Non-pigmented ciliary epithelial cell (primary cell): ENCODE measurements at regions not wholly inside any gene's neighbourhood (a gene's known extent, or its start where the extent isn't known, plus 50 kb on each side); places are given as distances from the start of the nearest gene placed in this dataset.

ENCODE experiments used
- DNase-seq: peaks from one replicate; pipeline ENCODE4 v3.0.0-alpha.2; 2010; ENCODE audit warnings: low read depth

GRCh38 chr14:73782623-73783022, 68.4 kb upstream of the PNMA1 start:
- no peak for DNase-seq

- DNase-seq, result no peak
Observed at GRCh38 chr14:73780896-73781295, 66.7 kb upstream of the PNMA1 start.

- DNase-seq, result no peak
Observed at GRCh38 chr14:73780391-73780790, 66.2 kb upstream of the PNMA1 start.

- no peak for DNase-seq
Observed at GRCh38 chr14:73778736-73779135, 64.6 kb upstream of the PNMA1 start.

- DNase-seq, result no peak
Observed at GRCh38 chr14:73777420-73777819, 63.2 kb upstream of the PNMA1 start.

- no peak for DNase-seq
Observed at GRCh38 chr14:73776194-73776537, 62.0 kb upstream of the PNMA1 start.

- DNase-seq, result no peak
Observed at GRCh38 chr14:73775339-73776193, 61.4 kb upstream of the PNMA1 start.

- no peak for DNase-seq
Observed at GRCh38 chr14:73774671-73775070, 60.5 kb upstream of the PNMA1 start.

- no peak for DNase-seq
Observed at GRCh38 chr14:73774241-73774570, 60.0 kb upstream of the PNMA1 start.

GRCh38 chr14:73773441-73774240, 59.5 kb upstream of the PNMA1 start:
- DNase-seq, result no peak

GRCh38 chr14:73771848-73772638, 57.9 kb upstream of the PNMA1 start:
- no peak for DNase-seq

GRCh38 chr14:73770977-73771847, 57.0 kb upstream of the PNMA1 start:
- no peak for DNase-seq

GRCh38 chr14:73768107-73768506, 53.9 kb upstream of the PNMA1 start:
- DNase-seq, result no peak

GRCh38 chr14:73764406-73765280, 50.5 kb upstream of the PNMA1 start:
- no peak for DNase-seq
